WERI-Rb-1 (cell line): ENCODE measurements at regions not wholly inside any gene's neighbourhood (a gene's known extent, or its start where the extent isn't known, plus 50 kb on each side); places are given as distances from the start of the nearest gene placed in this dataset.

Experiments
- DNase-seq: peaks from one replicate; pipeline ENCODE4 v3.0.0-alpha.2; 2020
- H3K27ac ChIP-seq: fragments of 250-450 bp; sonication (Bioruptor Pico); 2 replicates; pipeline ENCODE4 v1.5.1; 2020; ENCODE audit warnings: mild to moderate bottlenecking, moderate library complexity
- H3K27me3 ChIP-seq: fragments of 250-450 bp; sonication (Bioruptor Pico); 2 replicates; pipeline ENCODE4 v1.5.1; 2021; ENCODE audit warnings: mild to moderate bottlenecking, low read depth, moderate library complexity; ENCODE audit not compliant: insufficient read depth, severe bottlenecking
- H3K36me3 ChIP-seq: fragments of 250-450 bp; sonication (Bioruptor Pico); 2 replicates; pipeline ENCODE4 v1.5.1; 2020; ENCODE audit warnings: mild to moderate bottlenecking, moderate library complexity
- H3K4me3 ChIP-seq: 2 replicates; pipeline ENCODE4 v1.5.1; 2011; ENCODE audit warnings: low read depth, mild to moderate bottlenecking, control low read depth, low read length
- H3K9me3 ChIP-seq: fragments of 250-450 bp; sonication (Bioruptor Pico); 2 replicates; pipeline ENCODE4 v1.5.1; 2021; ENCODE audit warnings: mild to moderate bottlenecking, moderate library complexity; ENCODE audit not compliant: severe bottlenecking
- TF ChIP-seq, protein P1 (sequence below): IDR thresholded peaks from 2 replicates; pipeline ENCODE4 v1.5.1; 2011; ENCODE audit warnings: low read depth, mild to moderate bottlenecking, control low read depth, inconsistent platforms, low read length

GRCh38 chr13:82850644-82851043 lies 1031.6 kb downstream of the SLITRK1 start:
- DNase-seq: no peak
- Histone ChIP-seq H3K27me3 (no peaks in the 10 kb centered on the region), H3K27ac (no peak overlapping the region), H3K36me3 (no peaks in the 10 kb centered on the region), H3K4me3 (no peak overlapping the region), H3K9me3 (no peaks in the 10 kb centered on the region)
- TF ChIP-seq, protein P1, sequence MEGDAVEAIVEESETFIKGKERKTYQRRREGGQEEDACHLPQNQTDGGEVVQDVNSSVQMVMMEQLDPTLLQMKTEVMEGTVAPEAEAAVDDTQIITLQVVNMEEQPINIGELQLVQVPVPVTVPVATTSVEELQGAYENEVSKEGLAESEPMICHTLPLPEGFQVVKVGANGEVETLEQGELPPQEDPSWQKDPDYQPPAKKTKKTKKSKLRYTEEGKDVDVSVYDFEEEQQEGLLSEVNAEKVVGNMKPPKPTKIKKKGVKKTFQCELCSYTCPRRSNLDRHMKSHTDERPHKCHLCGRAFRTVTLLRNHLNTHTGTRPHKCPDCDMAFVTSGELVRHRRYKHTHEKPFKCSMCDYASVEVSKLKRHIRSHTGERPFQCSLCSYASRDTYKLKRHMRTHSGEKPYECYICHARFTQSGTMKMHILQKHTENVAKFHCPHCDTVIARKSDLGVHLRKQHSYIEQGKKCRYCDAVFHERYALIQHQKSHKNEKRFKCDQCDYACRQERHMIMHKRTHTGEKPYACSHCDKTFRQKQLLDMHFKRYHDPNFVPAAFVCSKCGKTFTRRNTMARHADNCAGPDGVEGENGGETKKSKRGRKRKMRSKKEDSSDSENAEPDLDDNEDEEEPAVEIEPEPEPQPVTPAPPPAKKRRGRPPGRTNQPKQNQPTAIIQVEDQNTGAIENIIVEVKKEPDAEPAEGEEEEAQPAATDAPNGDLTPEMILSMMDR: no peak

GRCh38 chr13:82848766-82849165 lies 1033.5 kb downstream of the SLITRK1 start:
- no peaks in the 10 kb centered on the region for H3K9me3 ChIP-seq
- DNase-seq: no peak
- TF ChIP-seq, protein P1: no peak

GRCh38 chr13:82847595-82847994 lies 1034.7 kb downstream of the SLITRK1 start:
- Histone ChIP-seq H3K36me3 (no peaks in the 10 kb centered on the region), H3K27me3 (no peaks in the 10 kb centered on the region), H3K4me3 (no peak overlapping the region), H3K27ac (no peak overlapping the region), H3K9me3 (no peaks in the 10 kb centered on the region)
- DNase-seq: no peak
- TF ChIP-seq, protein P1: peak; percentile 34; the same call in 1 of the 2 replicates

More at GRCh38 chr13:82848766-82849165, 1033.5 kb downstream of the SLITRK1 start:
- Histone ChIP-seq H3K27ac (no peak overlapping the region), H3K36me3 (no peaks in the 10 kb centered on the region), H3K4me3 (no peak overlapping the region), H3K27me3 (no peaks in the 10 kb centered on the region)

DNA sequence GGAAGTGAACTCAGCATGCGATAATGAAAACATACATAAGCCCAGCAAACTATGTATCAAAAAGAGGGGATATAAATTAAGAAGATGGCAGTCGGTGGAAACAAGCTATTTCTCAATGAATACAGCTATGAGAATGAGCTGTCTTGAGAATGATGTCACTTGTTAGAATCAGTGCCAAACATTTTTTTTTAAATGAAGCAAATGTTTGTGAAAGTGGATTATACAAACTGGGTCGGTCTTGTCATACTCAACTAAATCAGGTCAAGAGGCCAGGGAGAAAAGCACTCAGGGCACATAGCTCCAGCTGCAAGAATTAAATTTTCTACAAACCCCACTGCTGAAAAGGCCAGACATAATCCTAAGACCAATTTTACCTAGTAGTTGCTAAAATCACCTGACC lies 1048.4 kb downstream of the SLITRK1 start:
- DNase-seq: no peak
- H3K9me3 ChIP-seq: no peaks in the 10 kb centered on the region
- no peak overlapping the region for H3K27ac ChIP-seq
- no peaks in the 10 kb centered on the region for H3K27me3 ChIP-seq
- TF ChIP-seq, protein P1: no peak
- H3K4me3 ChIP-seq: no peak overlapping the region
- H3K36me3 ChIP-seq: no peaks in the 10 kb centered on the region

DNA sequence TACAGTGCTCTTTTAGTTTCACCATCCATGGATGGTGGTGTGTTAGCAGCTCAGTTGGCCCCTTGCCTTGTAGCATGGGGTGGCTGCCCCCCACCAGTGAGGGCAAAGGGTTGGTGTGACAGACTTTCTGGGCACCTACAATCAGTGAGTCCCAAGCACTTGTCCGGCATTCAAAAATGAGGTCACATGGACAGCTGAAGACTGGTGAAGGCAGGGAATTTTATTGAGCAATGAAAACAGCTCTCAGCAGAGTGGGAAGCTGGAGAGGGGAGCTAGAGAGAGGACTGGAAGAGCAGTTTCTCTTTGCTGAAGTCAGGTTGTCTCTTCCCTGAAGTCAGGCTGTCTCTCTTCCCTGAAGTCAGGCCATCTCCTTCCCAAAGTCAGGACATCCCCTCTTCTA lies 1053.2 kb downstream of the SLITRK1 start:
- Histone ChIP-seq H3K9me3 (no peaks in the 10 kb centered on the region), H3K36me3 (no peaks in the 10 kb centered on the region), H3K27ac (no peak overlapping the region), H3K4me3 (no peak overlapping the region), H3K27me3 (no peaks in the 10 kb centered on the region)
- TF ChIP-seq, protein P1: no peak
- no peak for DNase-seq

DNA sequence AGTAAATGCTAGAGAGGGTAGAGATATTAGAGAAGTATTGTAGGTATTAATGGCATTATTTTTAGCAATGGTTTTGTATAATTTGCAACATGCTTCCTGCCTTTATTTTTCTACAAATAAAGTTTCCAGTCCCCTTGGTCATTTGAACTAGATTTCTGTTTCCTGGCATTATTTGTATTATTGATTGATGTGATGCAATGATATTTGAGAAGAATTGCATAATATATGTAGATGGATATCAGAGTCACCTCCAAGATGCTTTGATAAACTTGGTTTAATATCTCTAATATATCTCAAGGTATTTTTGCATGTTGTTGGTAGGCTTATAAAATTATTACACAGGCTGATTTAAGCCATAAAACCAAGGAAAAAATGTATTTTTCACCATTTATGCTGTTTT lies 1054.5 kb downstream of the SLITRK1 start:
- Histone ChIP-seq H3K9me3 (no peaks in the 10 kb centered on the region), H3K4me3 (no peak overlapping the region), H3K27me3 (no peaks in the 10 kb centered on the region), H3K27ac (no peak overlapping the region), H3K36me3 (no peaks in the 10 kb centered on the region)
- TF ChIP-seq, protein P1: no peak
- no peak for DNase-seq
